Karpas-422 (cell line): ENCODE measurements at regions not wholly inside any gene's neighbourhood (a gene's known extent, or its start where the extent isn't known, plus 50 kb on each side); places are given as distances from the start of the nearest gene placed in this dataset.

Source experiments
- DNase-seq: peaks from one replicate; pipeline ENCODE4 v3.0.0-alpha.2; 2015
- H2AFZ ChIP-seq: fragments of 200-600 bp; sonication (generic); 2 replicates; pipeline ENCODE4 v1.6.1; 2014; ENCODE audit warnings: antibody characterized with exemption, low read length, mixed read lengths
- H3K27ac ChIP-seq: fragments of 200-600 bp; sonication (generic); 2 replicates; pipeline ENCODE4 v1.5.1; 2014; ENCODE audit warnings: mild to moderate bottlenecking, low read length, moderate library complexity
- H3K27me3 ChIP-seq: fragments of 200-600 bp; sonication (generic); 2 replicates; pipeline ENCODE4 v1.6.1; 2014; ENCODE audit warnings: low read length, mixed read lengths
- H3K36me3 ChIP-seq: fragments of 200-600 bp; sonication (generic); 2 replicates; pipeline ENCODE4 v1.6.1; 2014; ENCODE audit warnings: low read length, mixed read lengths; ENCODE audit not compliant: insufficient read depth
- H3K4me1 ChIP-seq: fragments of 200-600 bp; sonication (generic); 2 replicates; pipeline ENCODE4 v1.6.1; 2014; ENCODE audit warnings: mild to moderate bottlenecking, low read length, mixed read lengths
- H3K4me2 ChIP-seq: fragments of 200-600 bp; sonication (generic); 2 replicates; pipeline ENCODE4 v1.6.1; 2014; ENCODE audit warnings: low read length, low read depth, mild to moderate bottlenecking; ENCODE audit not compliant: poor library complexity, severe bottlenecking
- H3K4me3 ChIP-seq: fragments of 200-600 bp; sonication (generic); 2 replicates; pipeline ENCODE4 v1.5.1; 2014; ENCODE audit warnings: mild to moderate bottlenecking, antibody characterized with exemption, low read length, mixed read lengths
- H3K79me2 ChIP-seq: fragments of 200-600 bp; sonication (generic); 2 replicates; pipeline ENCODE4 v1.6.1; 2014; ENCODE audit warnings: mild to moderate bottlenecking, low read length, mixed read lengths
- H3K9ac ChIP-seq: fragments of 200-600 bp; sonication (generic); 2 replicates; pipeline ENCODE4 v1.6.0; 2014; ENCODE audit warnings: low read length
- H3K9me2 ChIP-seq: fragments of 200-600 bp; sonication (generic), shearing (Covaris generic); replicated peaks from 2 replicates; pipeline ENCODE4 v1.6.0; 2014; ENCODE audit warnings: mild to moderate bottlenecking, low read length, moderate library complexity; ENCODE audit not compliant: insufficient read depth
- H3K9me3 ChIP-seq: fragments of 300-700, 200-600 bp; sonication (generic); 2 replicates; pipeline ENCODE4 v1.6.1; 2014; ENCODE audit warnings: low read length, mixed read lengths
- H4K20me1 ChIP-seq: fragments of 200-600 bp; sonication (generic); 2 replicates; pipeline ENCODE4 v1.6.1; 2014; ENCODE audit warnings: mild to moderate bottlenecking, antibody characterized with exemption, low read length, low read depth; ENCODE audit not compliant: insufficient read depth

GRCh38 chr10:123526356-123527064, 139.6 kb upstream of the GPR26 start:
- DNase-seq = no peak
- no peaks in the 10 kb centered on the region for H3K36me3 ChIP-seq
- no peak overlapping the region for H3K4me2 ChIP-seq
- H2AFZ ChIP-seq = no peak overlapping the region
- H3K4me1 ChIP-seq = peaks cover 6% of the 10 kb centered on the region
- H4K20me1 ChIP-seq = no peaks in the 10 kb centered on the region
- H3K79me2 ChIP-seq = no peaks in the 10 kb centered on the region
- H3K27ac ChIP-seq = no peak overlapping the region
- no peaks in the 10 kb centered on the region for H3K9me2 ChIP-seq
- H3K9ac ChIP-seq = no peak overlapping the region
- no peaks in the 10 kb centered on the region for H3K9me3 ChIP-seq
- H3K27me3 ChIP-seq = no peaks in the 10 kb centered on the region
- no peak overlapping the region for H3K4me3 ChIP-seq

DNA sequence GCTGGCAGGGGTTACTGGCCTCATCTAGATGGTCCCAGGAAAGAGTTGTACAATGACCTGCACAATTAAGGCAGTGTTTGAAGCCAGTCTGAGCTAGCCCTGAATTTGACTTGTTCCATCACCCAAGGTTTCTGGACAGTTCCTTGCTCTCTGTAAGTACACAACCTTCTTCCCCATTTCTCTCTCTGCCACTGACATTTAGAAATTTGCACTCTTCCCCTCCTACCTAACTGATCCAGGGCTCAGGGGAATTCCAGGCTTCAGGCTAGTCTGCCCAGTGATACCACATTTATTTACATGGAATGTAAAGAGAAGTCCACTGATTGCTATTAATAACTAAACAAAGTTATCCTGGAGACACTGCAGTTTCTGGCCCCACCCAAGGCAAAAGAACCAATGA, 139.0 kb upstream of the GPR26 start:
- Histone ChIP-seq H4K20me1 (no peaks in the 10 kb centered on the region), H3K4me2 (no peak overlapping the region), H3K9me3 (no peaks in the 10 kb centered on the region), H3K4me1 (peaks cover 6% of the 10 kb centered on the region), H3K36me3 (no peaks in the 10 kb centered on the region), H2AFZ (no peak overlapping the region), H3K9ac (no peak overlapping the region), H3K79me2 (no peaks in the 10 kb centered on the region), H3K4me3 (no peak overlapping the region), H3K27ac (no peak overlapping the region), H3K9me2 (no peaks in the 10 kb centered on the region), H3K27me3 (no peaks in the 10 kb centered on the region)
- no peak for DNase-seq

GRCh38 chr10:123529146-123529760, 136.9 kb upstream of the GPR26 start:
- DNase-seq = no peak
- no peak overlapping the region for H2AFZ ChIP-seq
- no peaks in the 10 kb centered on the region for H3K27me3 ChIP-seq
- no peak overlapping the region for H3K4me3 ChIP-seq
- no peak overlapping the region for H3K27ac ChIP-seq
- H4K20me1 ChIP-seq = no peaks in the 10 kb centered on the region
- H3K9me3 ChIP-seq = no peaks in the 10 kb centered on the region
- H3K79me2 ChIP-seq = no peaks in the 10 kb centered on the region
- no peaks in the 10 kb centered on the region for H3K36me3 ChIP-seq
- H3K9ac ChIP-seq = no peak overlapping the region
- H3K4me2 ChIP-seq = no peak overlapping the region
- H3K9me2 ChIP-seq = no peaks in the 10 kb centered on the region
- H3K4me1 ChIP-seq = no peaks in the 10 kb centered on the region

GRCh38 chr10:123530166-123530870, 135.8 kb upstream of the GPR26 start:
- Histone ChIP-seq H3K9me2 (no peaks in the 10 kb centered on the region), H4K20me1 (no peaks in the 10 kb centered on the region), H3K4me3 (no peak overlapping the region), H3K9me3 (no peaks in the 10 kb centered on the region), H2AFZ (no peak overlapping the region), H3K27me3 (no peaks in the 10 kb centered on the region), H3K27ac (no peak overlapping the region), H3K4me1 (no peaks in the 10 kb centered on the region), H3K79me2 (no peaks in the 10 kb centered on the region), H3K9ac (no peak overlapping the region), H3K36me3 (no peaks in the 10 kb centered on the region), H3K4me2 (no peak overlapping the region)
- DNase-seq = peak; percentile 43

DNA sequence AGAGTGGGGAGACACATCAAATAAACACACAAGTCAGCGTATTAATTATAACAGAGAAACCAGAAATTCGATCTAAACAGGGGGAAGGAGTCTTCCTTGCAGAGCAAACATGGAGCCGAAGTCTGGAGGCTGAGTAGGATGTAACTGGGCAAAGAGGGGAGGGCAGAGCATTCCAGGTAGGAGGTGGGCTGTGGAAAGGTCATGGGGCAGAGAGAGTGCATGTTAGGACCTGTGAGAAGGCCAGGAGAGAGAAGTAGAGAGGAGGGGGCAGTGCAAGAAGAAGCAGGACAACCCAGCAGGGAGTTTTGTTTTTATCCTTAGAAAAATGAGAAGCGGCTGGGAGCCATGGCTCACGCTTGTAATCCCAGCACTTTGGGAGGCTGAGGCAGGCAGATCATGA, 130.8 kb upstream of the GPR26 start:
- H3K4me1 ChIP-seq = no peaks in the 10 kb centered on the region
- no peaks in the 10 kb centered on the region for H3K9me2 ChIP-seq
- no peaks in the 10 kb centered on the region for H3K9me3 ChIP-seq
- no peak overlapping the region for H3K9ac ChIP-seq
- DNase-seq = no peak
- no peaks in the 10 kb centered on the region for H3K36me3 ChIP-seq
- no peak overlapping the region for H3K4me2 ChIP-seq
- H3K27me3 ChIP-seq = no peaks in the 10 kb centered on the region
- H3K4me3 ChIP-seq = no peak overlapping the region
- no peak overlapping the region for H3K27ac ChIP-seq
- H2AFZ ChIP-seq = no peak overlapping the region
- H4K20me1 ChIP-seq = no peaks in the 10 kb centered on the region
- H3K79me2 ChIP-seq = no peaks in the 10 kb centered on the region

- H3K9ac ChIP-seq = no peak overlapping the region
Observed at GRCh38 chr10:123536176-123536845, 129.8 kb upstream of the GPR26 start.

GRCh38 chr10:123537188-123537961, 128.8 kb upstream of the GPR26 start:
- Histone ChIP-seq H3K27ac (no peak overlapping the region), H3K4me2 (no peak overlapping the region), H3K4me3 (no peak overlapping the region), H3K4me1 (no peaks in the 10 kb centered on the region), H3K36me3 (no peaks in the 10 kb centered on the region), H3K27me3 (no peaks in the 10 kb centered on the region), H3K79me2 (no peaks in the 10 kb centered on the region), H3K9me3 (no peaks in the 10 kb centered on the region), H4K20me1 (no peaks in the 10 kb centered on the region), H2AFZ (no peak overlapping the region), H3K9me2 (no peaks in the 10 kb centered on the region), H3K9ac (no peak overlapping the region)
- no peak for DNase-seq

More at GRCh38 chr10:123536176-123536845, 129.8 kb upstream of the GPR26 start:
- no peak overlapping the region for H3K4me3 ChIP-seq
- H3K79me2 ChIP-seq = no peaks in the 10 kb centered on the region
- H3K9me3 ChIP-seq = no peaks in the 10 kb centered on the region
- no peaks in the 10 kb centered on the region for H3K9me2 ChIP-seq
- H3K4me2 ChIP-seq = no peak overlapping the region
- no peaks in the 10 kb centered on the region for H4K20me1 ChIP-seq
- no peaks in the 10 kb centered on the region for H3K36me3 ChIP-seq
- no peaks in the 10 kb centered on the region for H3K4me1 ChIP-seq
- H3K27me3 ChIP-seq = no peaks in the 10 kb centered on the region
- H3K27ac ChIP-seq = no peak overlapping the region
- no peak overlapping the region for H2AFZ ChIP-seq
- DNase-seq = no peak
